OCI-LY1 (cell line): ENCODE measurements at regions not wholly inside any gene's neighbourhood (a gene's known extent, or its start where the extent isn't known, plus 50 kb on each side); places are given as distances from the start of the nearest gene placed in this dataset.

Source experiments
- H2AFZ ChIP-seq: fragments of 200-600 bp; sonication (generic), shearing (Covaris generic); 2 replicates; pipeline ENCODE4 v1.6.0; 2014; ENCODE audit warnings: antibody characterized with exemption, mild to moderate bottlenecking, low read length
- H3F3A ChIP-seq: fragments of 200-600 bp; sonication (generic), shearing (Covaris generic); 2 replicates; pipeline ENCODE4 v1.6.0; 2014; ENCODE audit warnings: mild to moderate bottlenecking, antibody characterized with exemption, low read length, moderate library complexity; ENCODE audit not compliant: insufficient read depth
- H3K27ac ChIP-seq: fragments of 200-600 bp; sonication (generic); 2 replicates; pipeline ENCODE4 v1.5.1; 2014; ENCODE audit warnings: low read length, mixed run types, mild to moderate bottlenecking, low read depth; ENCODE audit not compliant: poor library complexity, severe bottlenecking
- H3K27me3 ChIP-seq: fragments of 200-600 bp; sonication (generic); 2 replicates; pipeline ENCODE4 v1.6.0; 2014; ENCODE audit warnings: antibody characterized with exemption, mild to moderate bottlenecking, low read length, moderate library complexity; ENCODE audit not compliant: insufficient read depth
- H3K36me3 ChIP-seq: fragments of 200-600 bp; sonication (generic); 2 replicates; pipeline ENCODE4 v1.6.1; 2014; ENCODE audit warnings: mild to moderate bottlenecking, antibody characterized with exemption, low read length, moderate library complexity, mixed read lengths; ENCODE audit not compliant: insufficient read depth
- H3K4me1 ChIP-seq: fragments of 200-600 bp; sonication (generic); 2 replicates; pipeline ENCODE4 v1.5.1; 2014; ENCODE audit warnings: mild to moderate bottlenecking, low read length, moderate library complexity; ENCODE audit not compliant: insufficient read depth, severe bottlenecking
- H3K4me2 ChIP-seq: fragments of 200-600 bp; sonication (generic), shearing (Covaris generic); 2 replicates; pipeline ENCODE4 v1.6.1; 2014; ENCODE audit warnings: low read length
- H3K4me3 ChIP-seq: fragments of 200-600 bp; sonication (generic); 2 replicates; pipeline ENCODE4 v1.5.1; 2014; ENCODE audit warnings: low read length, low read depth, mild to moderate bottlenecking, mixed read lengths; ENCODE audit not compliant: poor library complexity, severe bottlenecking
- H3K79me2 ChIP-seq: fragments of 200-600 bp; shearing (Covaris generic); 2 replicates; pipeline ENCODE4 v1.6.1; 2016; ENCODE audit warnings: mixed run types, low read length, mixed read lengths; ENCODE audit not compliant: insufficient read depth
- H3K9ac ChIP-seq: fragments of 200-600 bp; sonication (generic), shearing (Covaris generic); 2 replicates; pipeline ENCODE4 v1.6.1; 2014; ENCODE audit warnings: mild to moderate bottlenecking, low read length, mixed read lengths
- H3K9me2 ChIP-seq: fragments of 200-600 bp; sonication (generic), shearing (Covaris generic); 2 replicates; pipeline ENCODE4 v1.6.1; 2014; ENCODE audit warnings: low read depth, mild to moderate bottlenecking, low read length, mixed read lengths
- H3K9me3 ChIP-seq: fragments of 200-600 bp; shearing (Covaris generic); 2 replicates; pipeline ENCODE4 v1.6.1; 2014; ENCODE audit warnings: low read length, mixed read lengths
- H4K20me1 ChIP-seq: fragments of 200-600 bp; sonication (generic), shearing (Covaris generic); 2 replicates; pipeline ENCODE4 v1.6.0; 2016; ENCODE audit warnings: mild to moderate bottlenecking, low read length; ENCODE audit not compliant: insufficient read depth
- CTCF ChIP-seq: fragments of 200-600 bp; sonication (generic), shearing (Covaris generic); IDR thresholded peaks from 2 replicates; pipeline ENCODE4 v1.5.1; 2017; ENCODE audit warnings: mild to moderate bottlenecking, antibody characterized with exemption, low read length, moderate library complexity, mixed read lengths
- EZH2 ChIP-seq: fragments of 200-600 bp; sonication (generic), shearing (Covaris generic); IDR thresholded peaks from 2 replicates; pipeline ENCODE4 v1.8.0; 2017; ENCODE audit warnings: borderline replicate concordance, mixed run types, mild to moderate bottlenecking, antibody characterized with exemption, low read length, moderate library complexity, mixed read lengths

GRCh38 chr4:160038615-160039014 lies 935.7 kb downstream of the RAPGEF2 start:
- no peak overlapping the region for H2AFZ ChIP-seq
- TF ChIP-seq CTCF, result no peak
- TF ChIP-seq EZH2, result no peak
- H3K27me3 ChIP-seq, result no peaks in the 10 kb centered on the region
- no peak overlapping the region for H3K4me3 ChIP-seq
- H4K20me1 ChIP-seq, result no peaks in the 10 kb centered on the region
- no peaks in the 10 kb centered on the region for H3F3A ChIP-seq
- no peaks in the 10 kb centered on the region for H3K36me3 ChIP-seq
- no peak overlapping the region for H3K9ac ChIP-seq
- no peak overlapping the region for H3K4me2 ChIP-seq
- no peaks in the 10 kb centered on the region for H3K9me3 ChIP-seq
- no peaks in the 10 kb centered on the region for H3K79me2 ChIP-seq
- no peaks in the 10 kb centered on the region for H3K4me1 ChIP-seq
- no peaks in the 10 kb centered on the region for H3K9me2 ChIP-seq
- no peak overlapping the region for H3K27ac ChIP-seq

- TF ChIP-seq CTCF, result no peak
- no peak for TF ChIP-seq EZH2
- no peaks in the 10 kb centered on the region for H3K9me2 ChIP-seq
- H3K36me3 ChIP-seq, result no peaks in the 10 kb centered on the region
- no peak overlapping the region for H2AFZ ChIP-seq
- no peak overlapping the region for H3K4me3 ChIP-seq
- H3K27ac ChIP-seq, result no peak overlapping the region
- no peaks in the 10 kb centered on the region for H4K20me1 ChIP-seq
- no peaks in the 10 kb centered on the region for H3K79me2 ChIP-seq
- H3F3A ChIP-seq, result no peaks in the 10 kb centered on the region
- H3K9me3 ChIP-seq, result no peaks in the 10 kb centered on the region
- no peak overlapping the region for H3K4me2 ChIP-seq
- no peak overlapping the region for H3K9ac ChIP-seq
- H3K27me3 ChIP-seq, result no peaks in the 10 kb centered on the region
- no peaks in the 10 kb centered on the region for H3K4me1 ChIP-seq
Measured at GRCh38 chr4:160044693-160045092, 941.8 kb downstream of the RAPGEF2 start.

GRCh38 chr4:160082432-160083207 lies 979.7 kb downstream of the RAPGEF2 start:
- H3F3A ChIP-seq, result no peaks in the 10 kb centered on the region
- TF ChIP-seq CTCF (no peak), EZH2 (no peak)
- no peak overlapping the region for H3K4me3 ChIP-seq
- no peaks in the 10 kb centered on the region for H4K20me1 ChIP-seq
- no peaks in the 10 kb centered on the region for H3K4me1 ChIP-seq
- H3K9me3 ChIP-seq, result no peaks in the 10 kb centered on the region
- no peaks in the 10 kb centered on the region for H3K36me3 ChIP-seq
- no peaks in the 10 kb centered on the region for H3K9me2 ChIP-seq
- no peaks in the 10 kb centered on the region for H3K27me3 ChIP-seq
- H3K79me2 ChIP-seq, result no peaks in the 10 kb centered on the region
- H2AFZ ChIP-seq, result no peak overlapping the region
- H3K4me2 ChIP-seq, result no peak overlapping the region
- H3K9ac ChIP-seq, result no peak overlapping the region
- H3K27ac ChIP-seq, result no peak overlapping the region
